ENCODE measurements at regions not wholly inside any gene's neighbourhood (a gene's known extent, or its start where the extent isn't known, plus 50 kb on each side); places are given as distances from the start of the nearest gene placed in this dataset.

GRCh38 chr11:98100689-98101088 is 920.1 kb upstream of the CNTN5 start:
- Mint-ChIP-seq H3K4me3 (no peak overlapping the region), H3K4me1 (no peaks in the 10 kb centered on the region), H3K36me3 (ENCODE audit: insufficient read depth in 1 of 3, low read depth in 3 of 3) (peaks cover 0 to 2% (median 0%) of the 10 kb centered on the region in 3 experiments; a peak in 1 of 7 replicates), H3K27ac (no peak overlapping the region), H3K9me3 (no peaks in the 10 kb centered on the region), H3K27me3 (ENCODE audit: low read depth) (no peaks in the 10 kb centered on the region)
- no peak for DNase-seq
- H2BK20ac ChIP-seq (ENCODE audit: low read depth, low read length, poor library complexity, severe bottlenecking), result no peak overlapping the region
- no peaks in the 10 kb centered on the region for H3K9me3 ChIP-seq (ENCODE audit: control insufficient read depth, low read depth, low read length)
- H4K91ac ChIP-seq (ENCODE audit: insufficient read length, low read depth, low read length), result no peak overlapping the region
- H3K56ac ChIP-seq (ENCODE audit: insufficient read length, low read depth, low read length), result no peak overlapping the region
- H3K4me1 ChIP-seq (ENCODE audit: insufficient read depth, low read length), result no peaks in the 10 kb centered on the region
- H2BK15ac ChIP-seq (ENCODE audit: low read depth, low read length), result no peak overlapping the region
- H3T11ph ChIP-seq (ENCODE audit: low read length), result no peak overlapping the region
- no peak overlapping the region for H2AFZ ChIP-seq (ENCODE audit: low read length)
- no peak overlapping the region for H3K27ac ChIP-seq (ENCODE audit: insufficient read length, low read depth, low read length)
- no peak overlapping the region for H3K4me2 ChIP-seq (ENCODE audit: insufficient read depth, insufficient read length, low read length)
- H3K23me2 ChIP-seq (ENCODE audit: insufficient read length, low read depth, low read length, poor library complexity, severe bottlenecking), result no peaks in the 10 kb centered on the region
- TF ChIP-seq CTCF (conservative IDR thresholded peaks at IDR 0.05), result no peak
- H3K9ac ChIP-seq (ENCODE audit: extremely low read depth, insufficient read length, low read length), result no peak overlapping the region
- H3K79me1 ChIP-seq (ENCODE audit: insufficient read depth, low read depth, low read length, poor library complexity, severe bottlenecking), result no peaks in the 10 kb centered on the region
- no peaks in the 10 kb centered on the region for H3K27me3 ChIP-seq (ENCODE audit: insufficient read depth, low read length)
- H2AK5ac ChIP-seq (ENCODE audit: insufficient read length, low read length), result no peak overlapping the region
- no CpG with 5 or more reads among the region's 2 CpGs for WGBS (ENCODE audit: extremely low coverage, insufficient read length, low lambda C conversion rate)
- no peak overlapping the region for H4K5ac ChIP-seq (ENCODE audit: insufficient read length, low read depth, low read length)
- no peak overlapping the region for H2BK120ac ChIP-seq (ENCODE audit: low read depth, low read length, poor library complexity, severe bottlenecking)
- no peaks in the 10 kb centered on the region for H4K20me1 ChIP-seq (ENCODE audit: control insufficient read depth, insufficient read depth, insufficient read length)
- no peak overlapping the region for H3K23ac ChIP-seq (ENCODE audit: insufficient read length, low read depth, low read length)
- H4K8ac ChIP-seq (replicated peaks; ENCODE audit: insufficient read length, low read depth, low read length), result no peak overlapping the region
- H3K14ac ChIP-seq (ENCODE audit: insufficient read depth, low read length), result no peak overlapping the region
- no peak overlapping the region for H2BK5ac ChIP-seq (ENCODE audit: insufficient read length, low read length)
- no peaks in the 10 kb centered on the region for H3K79me2 ChIP-seq (ENCODE audit: insufficient read depth, low read length)
- no peak overlapping the region for H3K4ac ChIP-seq (ENCODE audit: low read depth, low read length)
- H2BK12ac ChIP-seq (ENCODE audit: insufficient read length, low read depth, low read length), result no peak overlapping the region
- H3K18ac ChIP-seq (ENCODE audit: insufficient read length, low read depth, low read length), result no peak overlapping the region
